ENCODE measurements at regions not wholly inside any gene's neighbourhood (a gene's known extent, or its start where the extent isn't known, plus 50 kb on each side); places are given as distances from the start of the nearest gene placed in this dataset.
"Not testable (repeated sequence)": the region's sequence is repeated elsewhere in the genome, so short reads cannot be mapped to it uniquely, and the experiment has no call there.

DNA sequence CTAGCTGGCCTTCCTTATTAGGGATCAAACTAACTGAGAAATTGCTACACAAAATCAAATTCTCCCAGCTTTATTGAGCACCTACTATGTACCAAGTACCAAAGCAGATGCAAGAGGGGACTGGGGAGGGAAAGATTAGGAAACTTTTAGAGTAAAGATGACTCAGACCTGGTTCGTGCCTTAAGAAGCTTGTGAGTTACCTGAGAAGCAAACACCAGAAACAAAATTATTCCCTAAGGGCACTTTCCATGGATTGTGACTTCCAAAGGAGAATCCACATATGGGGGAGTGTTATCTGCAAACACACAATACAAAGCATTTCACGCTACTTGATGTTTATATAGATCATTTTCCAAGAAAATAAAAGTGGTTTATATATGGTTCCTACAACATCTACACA, 326.9 kb upstream of the HNRNPA3 start:
- DNase-seq, result no peak

DNA sequence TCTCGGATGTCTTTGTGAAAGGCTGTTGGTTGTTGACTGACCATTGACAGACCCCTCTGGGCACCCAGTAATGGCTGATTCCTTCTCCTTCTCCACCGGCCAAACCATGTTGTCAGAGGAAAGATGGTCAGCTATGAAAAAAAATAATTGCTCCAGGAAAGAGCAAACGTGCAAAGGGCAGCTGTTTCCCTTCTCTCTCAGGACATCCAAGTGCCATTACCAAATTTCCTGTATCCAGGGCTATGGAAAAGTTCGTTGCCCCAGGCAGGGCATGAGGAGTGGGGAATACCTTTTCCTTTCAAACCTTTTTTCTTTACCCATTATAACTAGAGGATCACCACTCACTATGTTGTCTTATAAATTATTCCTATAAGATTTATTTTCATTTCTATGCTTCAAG, 321.5 kb upstream of the HNRNPA3 start:
- no peak for DNase-seq

DNA sequence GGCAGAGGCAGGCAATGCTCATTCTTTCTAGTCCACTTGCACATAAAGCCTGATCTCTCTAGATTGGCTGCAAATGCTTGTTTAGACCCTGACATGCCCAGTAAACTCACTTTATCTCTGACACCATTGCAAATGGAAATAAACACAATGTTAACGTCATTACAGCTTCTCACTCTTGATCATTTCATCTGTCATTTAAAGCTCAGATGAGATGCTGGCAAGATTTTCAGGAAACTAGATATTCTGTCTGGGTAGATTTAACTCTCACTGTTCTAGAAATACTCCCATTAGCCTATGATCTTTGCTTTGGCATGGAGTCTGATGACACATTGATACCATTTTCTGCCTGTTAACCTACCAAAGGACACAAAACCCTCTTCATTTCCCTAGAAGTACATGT, 320.7 kb upstream of the HNRNPA3 start:
- no peak for DNase-seq

DNA sequence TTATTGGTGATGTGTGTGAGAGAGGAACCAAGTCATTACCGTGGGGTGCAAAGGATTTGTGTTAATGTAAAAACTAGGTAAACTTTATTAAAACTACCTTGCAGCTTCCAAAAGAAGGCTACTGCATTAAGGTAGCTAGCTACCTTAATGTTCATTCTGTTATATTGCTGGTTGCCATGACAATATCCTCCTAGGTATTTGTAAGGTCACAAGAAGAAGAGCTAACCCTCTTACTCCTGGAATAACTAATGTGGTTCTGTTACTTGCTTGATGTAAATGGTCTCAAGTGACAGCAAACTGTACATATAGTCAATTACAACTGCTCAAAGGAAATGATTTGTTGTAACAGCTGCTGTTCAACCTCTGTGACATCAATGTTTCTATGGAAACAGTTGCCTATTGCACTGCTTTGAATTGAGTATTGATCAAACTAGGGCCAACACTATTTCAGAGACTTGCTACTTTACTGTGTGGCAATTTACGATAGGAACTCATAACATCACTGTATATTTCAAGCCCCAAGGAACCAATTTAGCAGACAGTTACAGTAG, 319.8 kb upstream of the HNRNPA3 start:
- DNase-seq, result no peak

DNA sequence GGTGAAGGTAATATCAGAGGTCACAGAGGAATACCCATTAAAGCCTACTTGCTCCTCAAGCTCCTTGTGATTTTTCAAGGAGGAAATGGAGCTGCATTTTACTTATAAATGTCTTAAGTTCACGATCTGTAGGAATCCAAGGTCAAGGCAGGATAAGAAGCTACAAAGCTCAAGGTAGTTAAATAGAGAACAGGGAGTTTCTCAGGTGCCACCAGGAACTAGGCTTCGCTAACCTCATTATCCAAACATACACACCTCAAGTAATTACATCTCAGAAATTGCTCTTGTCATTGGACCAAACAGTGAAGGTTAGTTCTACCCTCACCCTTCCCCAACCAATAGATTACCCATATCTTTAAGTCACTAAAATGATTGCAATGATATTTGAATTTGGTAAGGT, 317.4 kb upstream of the HNRNPA3 start:
- no peak for DNase-seq

DNA sequence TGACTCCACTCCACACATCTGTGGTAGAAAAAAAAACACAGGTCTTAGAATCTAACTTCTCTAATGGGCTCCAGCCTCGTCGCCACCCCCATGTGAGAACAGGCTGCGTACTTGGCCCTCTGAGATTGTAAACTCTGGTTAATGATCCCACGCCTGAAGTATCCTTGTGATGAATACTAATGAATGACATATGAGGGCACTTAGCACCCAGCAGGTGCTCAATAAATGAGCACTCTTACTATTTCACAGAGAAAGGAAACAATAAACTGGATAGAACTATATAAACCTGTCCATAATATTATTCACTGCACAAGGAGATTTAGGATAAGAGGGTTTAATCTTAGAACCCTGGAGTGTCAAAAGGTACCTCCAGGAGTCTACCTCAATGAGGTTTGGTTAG, 310.1 kb upstream of the HNRNPA3 start:
- no peak for DNase-seq

DNA sequence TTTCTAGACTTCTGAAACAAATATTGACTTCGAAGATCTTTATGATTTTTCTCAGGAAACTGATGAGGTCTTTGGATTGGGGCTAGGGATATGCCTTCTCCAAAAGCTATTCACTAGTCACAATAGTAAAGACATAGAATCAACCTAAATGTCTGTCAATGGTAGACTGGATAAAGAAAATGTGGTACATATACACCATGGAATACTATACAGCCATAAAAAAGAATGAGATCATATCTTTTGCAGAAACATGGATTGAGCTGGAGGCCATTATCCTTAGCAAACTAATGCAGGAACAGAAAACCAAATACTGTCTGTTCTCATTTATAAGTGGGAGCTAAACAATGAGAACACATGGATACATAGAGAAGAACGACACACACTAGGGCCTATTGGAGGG, 308.5 kb upstream of the HNRNPA3 start:
- DNase-seq, result not testable (repeated sequence)

DNA sequence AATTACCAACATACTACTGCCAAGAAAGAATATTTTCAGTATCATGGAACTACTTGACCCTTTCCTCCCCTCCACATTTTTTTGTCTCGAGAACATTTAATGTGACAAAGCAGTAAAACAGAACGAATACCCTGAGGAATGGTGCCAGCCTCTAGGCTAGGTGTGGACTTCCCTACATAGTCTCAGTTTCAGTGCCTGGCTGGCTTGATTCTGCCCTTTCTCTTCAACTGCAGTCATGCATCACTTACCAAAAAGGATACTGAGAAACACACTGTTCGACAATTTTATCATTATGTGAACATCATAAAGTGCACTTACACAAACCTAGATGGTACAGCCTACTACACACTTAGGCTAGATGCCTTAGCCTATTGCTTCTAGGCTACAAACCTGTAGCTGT, 305.3 kb upstream of the HNRNPA3 start:
- DNase-seq, result no peak

DNA sequence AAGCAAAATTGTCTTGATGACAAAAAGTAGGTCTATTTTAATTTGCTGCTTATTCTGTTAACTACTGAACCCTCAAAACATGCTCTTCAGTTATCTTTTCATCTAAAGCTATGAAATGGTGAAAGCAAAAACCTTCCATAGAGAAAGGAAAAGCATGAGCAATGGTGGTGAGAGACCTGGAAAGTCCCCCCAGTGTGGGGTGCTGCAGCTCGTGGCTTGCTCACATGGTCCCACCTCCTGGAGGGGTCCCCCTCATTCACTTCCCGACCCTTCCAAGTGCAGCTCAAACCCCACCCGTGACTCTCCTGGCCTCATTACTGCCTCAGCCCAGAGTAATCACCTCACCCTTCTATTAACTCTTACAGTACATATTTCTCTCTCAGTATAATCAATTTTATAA, 301.8 kb upstream of the HNRNPA3 start:
- DNase-seq, result no peak

DNA sequence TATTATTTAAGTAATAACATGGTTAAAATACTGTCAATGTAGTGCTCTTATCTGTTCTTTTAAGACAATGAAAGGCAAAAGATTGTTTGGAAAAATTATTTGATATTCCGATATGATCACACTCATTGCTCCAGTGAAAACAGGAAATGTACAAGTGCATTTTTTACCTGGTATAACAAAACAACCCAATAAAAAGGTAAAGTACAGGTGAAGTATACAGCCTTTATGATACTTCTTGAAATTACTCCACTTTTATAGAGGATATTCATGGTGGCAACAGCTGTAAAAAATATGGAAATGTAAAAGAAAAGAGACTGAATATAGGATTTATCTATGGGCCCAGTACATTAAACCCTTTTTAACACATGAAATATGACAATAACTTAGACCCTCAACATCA, 298.6 kb upstream of the HNRNPA3 start:
- no peak for DNase-seq

DNA sequence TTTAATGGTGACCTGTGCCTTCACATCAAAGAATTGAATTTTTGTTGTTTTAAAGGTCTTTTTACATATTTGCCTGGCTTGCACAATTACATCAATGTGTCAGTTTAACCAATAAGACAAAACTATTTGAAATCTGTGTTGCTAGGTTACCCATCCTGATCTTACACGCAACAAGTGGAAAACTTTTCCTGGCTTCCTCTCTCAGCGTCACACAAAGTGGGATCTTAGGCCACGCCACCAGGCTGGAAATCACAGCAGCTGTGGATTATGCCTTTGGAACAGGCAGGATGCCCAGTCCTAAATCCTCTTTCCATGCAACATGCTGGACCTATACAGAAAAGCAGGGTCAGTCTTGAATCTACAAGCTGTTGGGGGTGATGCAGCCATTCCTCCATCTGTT, 298.2 kb upstream of the HNRNPA3 start:
- no peak for DNase-seq

DNA sequence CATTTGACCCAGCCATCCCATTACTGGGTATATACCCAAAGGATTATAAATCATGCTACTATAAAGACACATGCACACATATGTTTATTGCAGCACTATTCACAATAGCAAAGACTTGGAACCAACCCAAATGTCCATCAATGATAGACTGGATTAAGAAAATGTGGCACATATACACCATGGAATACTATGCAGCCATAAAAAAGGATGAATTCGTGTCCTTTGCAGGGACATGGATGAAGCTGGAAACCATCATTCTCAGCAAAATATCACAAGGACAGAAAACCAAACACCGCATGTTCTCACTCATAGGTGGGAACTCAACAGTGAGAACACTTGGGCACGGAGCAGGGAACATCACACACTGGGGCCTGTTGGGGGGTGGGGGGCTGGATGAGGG, 290.0 kb upstream of the HNRNPA3 start:
- not testable (repeated sequence) for DNase-seq

DNA sequence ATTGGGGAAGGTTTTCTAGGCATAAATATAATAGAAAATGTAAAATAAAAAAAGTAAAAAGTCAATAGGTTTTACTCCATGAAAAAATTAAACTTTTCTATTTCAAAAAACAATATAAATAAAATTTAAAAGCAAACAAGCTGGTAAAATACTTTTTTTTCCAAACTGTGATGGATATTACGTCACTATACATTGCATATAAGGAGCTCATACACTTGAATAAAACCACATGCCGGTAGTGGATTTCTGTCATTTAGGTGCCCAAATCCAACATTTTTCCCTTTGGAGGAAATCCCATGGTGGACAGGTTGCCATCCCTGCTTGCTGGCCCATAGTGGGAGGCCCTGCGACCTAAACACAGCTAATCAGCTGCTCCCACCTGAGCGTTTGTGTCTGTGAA, 289.4 kb upstream of the HNRNPA3 start:
- no peak for DNase-seq

DNA sequence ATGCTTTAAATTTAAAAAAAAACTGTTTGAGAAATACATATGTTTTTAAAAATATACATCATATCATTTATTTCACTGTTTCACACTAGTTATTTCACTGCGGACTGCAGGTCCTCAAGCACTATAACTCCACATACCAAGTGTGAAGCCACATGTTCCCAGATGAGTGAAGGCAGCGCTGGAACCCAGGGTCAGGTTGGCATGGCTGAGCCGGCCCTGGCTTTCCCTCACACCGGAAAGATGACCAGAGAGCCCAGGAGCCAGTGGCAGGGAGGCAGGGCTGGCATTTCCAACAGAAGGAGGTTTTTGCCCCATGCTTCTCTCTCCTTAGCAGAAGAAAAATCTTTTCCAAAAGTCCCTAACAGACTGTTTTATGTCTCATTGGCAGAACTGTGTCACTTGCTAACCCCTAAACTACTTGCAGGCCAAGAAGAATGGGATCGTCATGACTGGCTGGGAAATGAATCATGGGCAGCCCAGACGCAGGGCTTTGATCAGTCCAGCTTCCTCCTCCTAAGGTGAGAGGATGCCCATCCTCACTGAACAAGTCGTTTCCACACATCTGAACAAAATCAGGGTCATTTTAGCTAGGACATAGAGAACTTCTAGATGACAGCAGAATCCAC, 287.6 kb upstream of the HNRNPA3 start:
- DNase-seq, result no peak

DNA sequence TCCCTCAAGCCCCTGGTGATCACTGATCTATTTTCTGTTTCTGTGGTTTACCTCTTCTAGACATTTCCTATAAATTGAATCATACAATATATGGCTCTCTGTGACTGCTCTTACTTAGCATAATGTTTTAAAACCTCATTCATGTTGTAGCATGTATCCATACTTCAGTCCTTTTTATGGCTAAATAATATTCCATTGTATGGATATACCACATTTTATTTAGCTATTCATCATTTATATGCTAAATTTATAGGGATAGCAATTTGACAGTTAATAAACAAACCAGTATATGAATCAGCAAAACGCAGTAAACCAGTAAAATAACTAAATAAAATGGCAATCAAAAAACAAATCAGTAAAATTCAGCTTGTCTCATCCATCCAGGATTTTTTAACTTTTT, 286.1 kb upstream of the HNRNPA3 start:
- DNase-seq, result no peak

DNA sequence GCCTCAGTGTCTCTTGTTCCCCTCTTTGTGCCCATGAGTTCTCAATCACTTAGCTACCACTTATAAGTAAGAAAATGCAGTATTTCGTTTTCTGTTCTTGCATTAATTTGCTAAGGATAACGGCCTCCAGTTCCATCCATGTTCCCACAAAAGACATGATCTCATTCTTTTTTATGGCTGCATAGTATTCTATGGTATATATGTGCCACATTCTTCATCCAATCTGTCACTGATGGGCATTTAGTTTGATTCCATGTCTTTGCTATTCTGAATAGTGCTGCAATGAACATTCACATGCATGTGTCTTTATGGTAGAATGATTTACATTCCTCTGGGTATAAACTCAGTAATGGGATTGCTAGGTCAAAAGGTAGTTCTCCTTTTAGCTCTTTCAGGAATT, 283.2 kb upstream of the HNRNPA3 start:
- DNase-seq, result not testable (repeated sequence)

DNA sequence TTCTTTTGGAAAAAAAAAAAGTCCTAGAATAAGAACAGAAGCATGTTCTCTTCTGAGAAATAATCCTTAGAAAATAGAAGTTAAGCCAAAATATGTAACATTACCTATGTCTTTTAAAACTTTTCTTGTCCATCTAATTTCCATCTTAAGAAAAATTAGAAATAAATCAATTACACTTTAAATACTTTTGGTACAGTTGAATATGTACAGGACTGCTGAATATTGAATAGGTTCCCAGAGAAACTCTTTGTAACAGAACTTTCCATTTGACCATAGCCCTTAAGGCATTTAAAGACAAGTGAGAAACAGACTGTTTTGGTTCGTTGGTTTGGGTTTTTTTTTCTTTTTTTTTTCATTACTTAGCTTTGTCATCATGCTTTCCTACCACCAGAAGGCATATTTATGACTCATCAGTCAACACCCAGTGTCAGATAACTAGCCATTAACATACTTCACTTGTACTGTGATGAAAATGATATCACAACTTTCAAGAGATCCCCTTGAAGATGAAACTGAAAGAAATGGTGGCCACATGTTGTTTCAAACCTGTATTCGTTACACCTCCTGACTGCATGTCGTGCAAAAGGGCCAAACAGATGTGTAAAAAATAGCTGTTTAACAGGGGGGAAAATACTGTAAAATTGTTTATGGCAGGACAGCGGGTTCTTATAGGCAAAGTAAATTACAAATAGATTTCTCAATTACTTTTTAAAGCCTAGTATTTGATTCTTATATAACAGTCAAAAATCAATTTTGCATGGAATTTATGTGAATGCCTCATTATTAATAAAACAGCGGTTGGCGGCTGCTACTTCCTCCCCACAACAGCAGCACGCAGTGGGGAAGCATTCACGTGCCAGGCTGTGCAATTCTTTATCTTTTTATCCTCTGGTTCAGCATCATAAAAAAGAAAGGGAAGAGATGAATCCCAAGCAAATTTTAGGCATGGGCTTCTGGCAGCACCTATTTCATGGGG, 280.7 kb upstream of the HNRNPA3 start:
- peak; percentile 5 to 61 for DNase-seq

DNA sequence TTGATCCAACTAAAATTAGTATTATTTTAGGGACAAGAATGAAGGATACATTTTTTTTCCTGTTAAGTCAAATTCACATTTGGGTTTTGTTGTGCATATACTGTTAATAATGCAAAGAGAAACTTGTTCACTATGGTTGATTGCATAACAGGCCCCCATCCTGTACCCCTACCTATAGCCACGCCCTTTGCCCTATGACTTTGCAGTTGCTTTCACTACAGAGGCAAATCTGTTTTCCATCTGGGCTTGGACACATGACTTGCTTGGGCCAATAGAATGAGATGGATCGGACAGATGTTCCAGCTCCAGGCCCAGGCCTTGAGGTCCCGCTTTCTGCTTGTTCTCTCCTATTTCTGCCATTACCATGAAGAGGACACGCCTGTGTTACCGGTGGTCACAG, 278.5 kb upstream of the HNRNPA3 start:
- DNase-seq, result no peak

DNA sequence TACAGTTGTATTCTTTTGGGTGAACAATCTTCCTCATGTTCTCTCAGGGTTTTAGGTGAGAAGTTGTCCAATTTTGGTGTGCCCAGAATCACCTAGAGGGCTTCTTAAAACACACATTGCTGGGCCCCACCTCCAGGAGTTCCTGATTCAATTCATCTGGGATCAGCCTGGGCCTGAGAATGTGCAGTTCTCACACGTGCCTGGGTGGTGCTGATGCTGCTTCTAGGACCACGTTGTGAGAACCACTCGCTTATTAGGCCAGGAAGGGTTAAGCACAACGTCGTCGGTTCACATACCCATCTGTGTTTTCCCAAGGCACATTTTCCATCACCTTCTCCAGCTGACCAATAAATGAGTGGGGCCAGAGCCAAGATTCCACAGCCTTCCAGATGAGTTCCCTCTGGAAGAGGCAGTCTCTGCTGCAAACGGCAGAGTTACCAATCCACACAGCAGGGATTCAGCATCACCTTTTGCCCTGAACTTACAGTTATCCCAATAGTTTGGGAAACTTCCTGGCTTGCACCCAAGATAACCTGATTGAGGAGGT, 277.7 kb upstream of the HNRNPA3 start:
- DNase-seq, result no peak

DNA sequence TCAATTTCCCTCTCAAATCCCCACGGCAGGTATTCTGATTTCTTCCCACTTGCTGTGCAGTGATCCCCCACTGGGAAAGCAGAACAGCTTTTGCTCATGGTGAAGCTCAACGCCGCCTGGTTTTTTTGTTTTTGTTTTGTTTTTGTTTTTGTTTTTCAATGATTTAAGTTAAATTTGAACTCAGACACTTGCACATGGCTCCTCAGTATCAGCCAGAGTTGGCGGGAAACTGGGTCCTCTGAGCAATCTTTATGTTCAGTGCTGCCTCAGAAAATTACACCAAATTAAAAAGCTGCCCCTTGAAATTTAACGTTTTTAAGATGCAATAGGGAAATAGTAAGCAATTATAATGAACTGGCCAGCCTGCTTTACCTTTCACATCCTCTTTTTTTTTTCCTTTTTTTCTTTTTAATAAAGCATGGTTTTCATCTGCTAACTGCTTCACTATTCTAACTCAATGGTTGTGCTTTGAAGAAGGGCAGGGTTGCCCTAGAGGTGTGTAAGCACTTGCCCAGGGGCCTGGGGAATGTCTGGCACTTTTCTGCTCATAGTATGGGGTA, 277.0 kb upstream of the HNRNPA3 start:
- DNase-seq, result no peak

DNA sequence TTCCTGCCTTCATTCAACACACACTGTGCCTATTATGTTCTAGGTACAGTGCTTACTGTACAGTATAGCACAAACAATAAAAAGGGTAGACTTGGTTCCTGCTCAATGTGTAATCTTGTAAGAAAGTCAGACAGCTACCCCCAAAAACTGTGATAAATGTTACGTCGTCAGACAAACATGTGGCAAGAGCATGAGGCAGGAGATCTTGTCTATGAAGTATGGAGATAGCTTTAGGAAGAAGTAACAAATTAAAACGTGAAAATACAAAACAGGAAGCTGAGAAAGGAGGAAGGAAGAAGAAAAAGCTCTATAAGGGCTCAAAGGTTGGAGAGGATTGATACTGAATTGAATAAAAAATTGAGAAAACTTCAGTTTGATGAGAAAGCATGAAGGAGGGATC, 276.2 kb upstream of the HNRNPA3 start:
- no peak for DNase-seq

DNA sequence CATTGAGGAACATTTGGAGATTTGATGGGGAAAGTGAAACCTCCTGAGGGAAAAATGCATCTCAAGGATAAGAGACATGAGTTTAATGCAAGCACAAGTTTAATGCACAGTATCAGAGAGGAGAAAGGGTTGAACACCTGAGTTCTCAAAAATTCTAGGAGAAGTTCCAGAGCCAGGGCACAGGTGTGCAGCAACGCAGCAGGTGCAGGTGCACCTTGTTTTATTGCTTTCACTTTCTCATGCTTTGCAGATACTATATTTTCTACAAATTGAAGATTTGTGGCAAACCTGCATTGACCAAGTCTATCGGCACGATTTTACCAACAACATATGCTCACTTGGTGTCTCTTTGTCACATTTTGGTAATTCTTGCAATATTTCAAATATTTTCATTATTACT, 267.6 kb upstream of the HNRNPA3 start:
- no peak for DNase-seq

DNA sequence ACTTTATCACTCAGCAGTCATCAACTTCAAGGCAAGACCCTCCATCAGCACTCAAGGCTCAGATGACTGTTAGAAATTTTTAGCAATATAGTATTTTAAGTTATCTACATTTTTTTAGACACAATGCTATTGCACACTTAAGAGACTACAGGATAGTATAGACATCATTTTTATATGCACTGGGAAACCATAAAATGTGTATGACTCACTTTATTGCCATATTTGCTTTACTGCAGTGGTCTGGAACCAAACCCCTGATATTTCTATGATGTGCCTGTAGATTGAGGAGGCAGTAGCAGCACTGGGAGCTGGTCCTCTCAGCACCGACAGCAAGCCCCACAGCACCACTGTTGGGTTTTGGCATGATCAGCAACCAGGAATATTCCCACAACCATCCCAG, 264.8 kb upstream of the HNRNPA3 start:
- DNase-seq, result no peak

DNA sequence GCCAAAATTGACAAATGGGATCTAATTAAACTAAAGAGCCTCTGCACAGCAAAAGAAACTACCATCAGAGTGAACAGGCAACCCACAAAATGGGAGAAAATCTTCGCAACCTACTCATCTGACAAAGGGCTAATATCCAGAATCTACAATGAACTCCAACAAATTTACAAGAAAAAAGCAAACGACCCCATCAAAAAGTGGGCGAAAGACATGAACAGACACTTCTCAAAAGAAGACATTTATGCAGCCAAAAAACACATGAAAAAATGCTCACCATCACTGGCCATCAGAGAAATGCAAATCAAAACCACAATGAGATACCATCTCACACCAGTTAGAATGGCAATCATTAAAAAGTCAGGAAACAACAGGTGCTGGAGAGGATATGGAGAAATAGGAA, 261.4 kb upstream of the HNRNPA3 start:
- not testable (repeated sequence) for DNase-seq

Data from CD4-positive, alpha-beta T cell treated with Interleukin-1 beta for 1 hour (primary cell).